ENCODE measurements at regions not wholly inside any gene's neighbourhood (a gene's known extent, or its start where the extent isn't known, plus 50 kb on each side); places are given as distances from the start of the nearest gene placed in this dataset.

- Histone ChIP-seq H3K27me3 (no peaks in the 10 kb centered on the region), H3K27ac (no peak overlapping the region), H3K9me3 (peaks cover 0 to 26% (median 0%) of the 10 kb centered on the region in 12 donors), H3K4me3 (no peak overlapping the region), H3K36me3 (no peaks in the 10 kb centered on the region), H3K4me1 (no peaks in the 10 kb centered on the region)
- TF ChIP-seq CTCF (IDR thresholded peaks at IDR 0.05) (no peak), POLR2A (IDR thresholded peaks at IDR 0.05) (no peak)
- WGBS, 4 donors = 85 to 86% (median 85%) methylated on average over 3 of the region's 3 CpGs
- ATAC-seq (no peak), DNase-seq (no peak)
- intact Hi-C loops (cut with DNase I) = no loop called here
Observed at GRCh38 chr1:194544012-194544411, 1357.6 kb upstream of the B3GALT2 start.

GRCh38 chr1:194538453-194538852 is 1352.0 kb upstream of the B3GALT2 start:
- Histone ChIP-seq H3K36me3 (no peaks in the 10 kb centered on the region), H3K9me3 (peaks cover 0 to 24% (median 0%) of the 10 kb centered on the region in 12 donors), H3K4me3 (no peak overlapping the region), H3K27me3 (no peaks in the 10 kb centered on the region), H3K4me1 (no peaks in the 10 kb centered on the region), H3K27ac (no peak overlapping the region)
- intact Hi-C loops (cut with DNase I) = no loop called here
- DNase-seq (no peak), ATAC-seq (no peak)
- TF ChIP-seq CTCF (IDR thresholded peaks at IDR 0.05) (no peak), POLR2A (IDR thresholded peaks at IDR 0.05) (no peak)
- WGBS, 4 donors = 28 to 42% (median 32%) methylated on average over 2 of the region's 2 CpGs

GRCh38 chr1:194537521-194537920 is 1351.1 kb upstream of the B3GALT2 start:
- Histone ChIP-seq H3K36me3 (no peaks in the 10 kb centered on the region), H3K9me3 (peaks cover 0 to 22% (median 0%) of the 10 kb centered on the region in 12 donors), H3K4me1 (no peaks in the 10 kb centered on the region), H3K4me3 (no peak overlapping the region), H3K27ac (no peak overlapping the region), H3K27me3 (no peaks in the 10 kb centered on the region)
- no peak for TF ChIP-seq POLR2A (IDR thresholded peaks at IDR 0.05)
- no peak for TF ChIP-seq CTCF (IDR thresholded peaks at IDR 0.05)
- DNase-seq (no peak), ATAC-seq (no peak)
- intact Hi-C loops (cut with DNase I) = no loop called here

GRCh38 chr1:194535369-194535768 is 1349.0 kb upstream of the B3GALT2 start:
- no peak for TF ChIP-seq POLR2A (IDR thresholded peaks at IDR 0.05)
- TF ChIP-seq CTCF (IDR thresholded peaks at IDR 0.05) = no peak
- Histone ChIP-seq H3K27ac (no peak overlapping the region), H3K36me3 (no peaks in the 10 kb centered on the region), H3K9me3 (peaks cover 0 to 6% (median 0%) of the 10 kb centered on the region in 12 donors), H3K4me1 (no peaks in the 10 kb centered on the region), H3K27me3 (no peaks in the 10 kb centered on the region), H3K4me3 (no peak overlapping the region)
- intact Hi-C loops (cut with DNase I) = no loop called here
- DNase-seq = no peak
- 23 to 33% (median 28%) methylated on average over 6 of the region's 6 CpGs for WGBS, 4 donors
- no peak for ATAC-seq

Measured in heart left ventricle (tissue), 16 donors.